ENCODE measurements at regions not wholly inside any gene's neighbourhood (a gene's known extent, or its start where the extent isn't known, plus 50 kb on each side); places are given as distances from the start of the nearest gene placed in this dataset.
"Not testable (repeated sequence)": the region's sequence is repeated elsewhere in the genome, so short reads cannot be mapped to it uniquely, and the experiment has no call there.

GRCh38 chr22:42184852-42185251 lies 54.2 kb upstream of the CYP2D6 start:
- H3K27ac Mint-ChIP-seq: no peak overlapping the region
- CTCF ChIA-PET: interaction anchor here (0.7 kb wide), 1 partner anchor 8 kb away, joined by 3 read pairs; no protein-coding TSS in a partner anchor
- intact Hi-C loops (cut with micrococcal nuclease): no loop called here

GRCh38 chr22:42183461-42184059 lies 53.0 kb upstream of the CYP2D6 start:
- DNase-seq; POLR2A ChIA-PET; CTCF ChIA-PET; H3K9me3 Mint-ChIP-seq; H3K4me3 Mint-ChIP-seq; intact Hi-C loops (cut with micrococcal nuclease); H3K27me3 Mint-ChIP-seq: not testable (repeated sequence)
- Mint-ChIP-seq H3K36me3 (ENCODE audit: low read depth) (peaks cover 22% of the 10 kb centered on the region), H3K27ac (peak overlapping the region; percentile 9), H3K4me1 (peaks cover 37% of the 10 kb centered on the region)
- ATAC-seq (ENCODE audit: low read depth): peak; percentile 37

More at GRCh38 chr22:42184852-42185251, 54.2 kb upstream of the CYP2D6 start:
- no peak for TF ChIP-seq CTCF (IDR thresholded peaks at IDR 0.05)
- DNase-seq (no peak), ATAC-seq (ENCODE audit: low read depth) (no peak)
- Mint-ChIP-seq H3K36me3 (ENCODE audit: low read depth) (peaks cover 19% of the 10 kb centered on the region), H3K9me3 (no peaks in the 10 kb centered on the region), H3K27me3 (no peaks in the 10 kb centered on the region), H3K4me1 (peaks cover 38% of the 10 kb centered on the region), H3K4me3 (no peak overlapping the region)
- POLR2A ChIA-PET: interaction anchor here (0.6 kb wide), 1 partner anchor 337 kb away, joined by 6 read pairs; no protein-coding TSS in a partner anchor

DNA sequence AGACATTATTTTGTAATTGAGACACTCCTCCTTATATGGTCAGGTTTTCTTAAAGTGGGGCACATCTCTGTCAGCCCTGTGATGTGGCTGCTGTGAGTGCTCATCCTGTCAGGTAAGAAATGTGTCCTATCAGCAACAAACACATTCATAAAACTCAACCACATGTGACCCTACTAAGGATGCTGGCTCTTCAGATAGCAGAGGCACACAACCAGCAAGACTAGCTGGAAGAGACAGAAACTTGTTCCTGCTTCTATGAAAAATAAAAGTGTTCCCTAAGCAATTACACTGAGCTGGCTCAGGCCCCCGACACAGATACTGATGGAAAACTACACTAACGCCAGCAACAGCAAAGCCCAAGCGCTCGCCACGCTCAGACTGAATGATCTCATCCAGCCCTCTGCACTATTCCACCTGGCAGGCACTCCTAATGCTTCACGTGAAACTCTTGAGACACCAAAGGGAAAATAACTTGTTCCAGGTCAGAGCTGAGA lies 49.8 kb upstream of the CYP2D6 start:
- H3K27me3 Mint-ChIP-seq: no peaks in the 10 kb centered on the region
- ATAC-seq (ENCODE audit: low read depth): no peak
- intact Hi-C loops (cut with micrococcal nuclease): no loop called here
- peaks cover 35% of the 10 kb centered on the region for H3K4me1 Mint-ChIP-seq
- ChIA-PET CTCF (interaction anchor here (0.6 kb wide), 1 partner anchor 257 kb away, joined by 3 read pairs; no protein-coding TSS in a partner anchor), POLR2A (no interaction called here)
- no peak overlapping the region for H3K27ac Mint-ChIP-seq
- no peaks in the 10 kb centered on the region for H3K9me3 Mint-ChIP-seq
- H3K4me3 Mint-ChIP-seq: no peak overlapping the region
- peaks cover 33% of the 10 kb centered on the region for H3K36me3 Mint-ChIP-seq (ENCODE audit: low read depth)
- no peak for DNase-seq
- TF ChIP-seq CTCF (IDR thresholded peaks at IDR 0.05): no peak
